GM18873 (cell line): ENCODE measurements at regions not wholly inside any gene's neighbourhood (a gene's known extent, or its start where the extent isn't known, plus 50 kb on each side); places are given as distances from the start of the nearest gene placed in this dataset.

Source experiments
- ATAC-seq: cut with Tn5 transposase; IDR thresholded peaks from one replicate; pipeline ENCODE4 v1.9.1; 2021; ENCODE audit warnings: mild to moderate bottlenecking, moderate library complexity, moderate number of reproducible peaks; ENCODE audit not compliant: unreplicated experiment, low FRiP score

DNA sequence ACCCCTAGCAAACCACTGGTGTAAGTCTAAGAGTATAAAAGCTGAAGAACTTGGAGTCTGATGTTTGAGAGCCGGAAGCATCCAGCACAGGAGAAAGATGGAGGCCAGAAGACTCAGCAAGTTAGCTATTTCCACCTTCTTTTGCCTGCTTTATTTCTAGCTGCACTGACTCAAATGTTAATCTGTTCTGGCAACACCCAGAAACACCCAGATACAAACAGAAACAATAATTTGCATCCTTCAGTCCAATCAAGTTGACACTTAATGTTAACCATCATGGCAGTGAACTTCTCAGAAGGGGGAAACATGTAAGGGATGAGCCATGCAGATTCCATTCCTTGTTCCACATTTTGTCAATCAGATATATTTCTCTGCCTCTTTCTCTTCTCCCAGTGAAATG, 101.8 kb upstream of the FERD3L start:
- no peak for ATAC-seq

DNA sequence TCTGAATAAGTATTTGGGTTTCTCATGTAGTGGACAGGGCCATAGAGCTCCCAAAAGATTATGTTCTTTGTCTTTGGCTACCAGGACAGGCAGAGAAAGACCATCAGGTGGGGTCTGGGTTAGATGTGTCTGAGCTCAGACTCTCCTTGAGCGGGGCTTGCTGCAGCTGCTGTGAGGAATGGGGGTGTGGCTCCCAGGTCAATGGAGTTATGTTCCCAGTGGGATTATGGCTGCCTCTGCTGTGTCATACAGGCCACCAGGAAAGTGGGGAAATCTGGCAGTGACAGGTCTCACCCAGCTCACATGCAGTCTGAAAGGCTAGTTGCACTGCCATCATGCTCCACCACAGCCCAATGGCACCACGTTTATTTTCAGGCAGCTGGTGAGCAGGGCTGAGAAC, 97.0 kb upstream of the FERD3L start:
- no peak for ATAC-seq

DNA sequence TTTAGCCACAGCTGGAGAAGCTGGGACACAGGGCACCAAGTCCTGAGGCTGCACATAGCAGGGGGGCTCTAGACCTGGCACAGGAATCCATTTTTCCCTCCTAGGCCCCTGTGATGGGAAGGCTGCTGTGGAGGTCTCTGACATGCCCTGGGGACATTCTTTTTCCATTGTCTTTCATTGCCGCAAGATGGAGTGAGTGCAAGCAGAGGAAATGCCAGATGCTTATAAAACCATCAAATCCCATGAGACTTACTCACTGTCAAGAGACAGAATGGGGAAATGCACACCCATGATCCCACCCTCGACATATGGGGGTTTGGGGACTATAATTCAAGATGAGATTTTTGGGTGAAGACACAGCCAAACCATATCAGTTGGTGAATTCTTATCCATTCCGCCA, 94.7 kb upstream of the FERD3L start:
- ATAC-seq: no peak

DNA sequence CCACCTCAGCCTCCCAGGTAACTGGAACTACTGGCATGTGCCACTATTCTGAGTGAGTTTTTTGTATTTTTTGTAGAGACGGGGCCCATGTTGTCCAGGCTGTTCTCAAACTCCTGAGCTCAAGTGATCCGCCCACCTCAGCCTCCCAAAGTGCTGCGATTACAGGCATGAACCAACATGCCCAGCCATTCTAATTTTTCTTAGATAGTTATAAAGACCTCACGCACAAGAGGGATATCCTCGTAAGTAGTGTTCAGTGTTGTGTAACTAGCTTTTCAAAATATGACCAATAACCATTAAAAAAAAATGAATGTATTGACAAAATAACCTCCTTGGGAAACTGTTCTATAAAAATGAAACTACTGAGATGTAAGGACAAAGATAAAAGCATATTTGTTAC, 90.5 kb upstream of the FERD3L start:
- ATAC-seq: no peak

DNA sequence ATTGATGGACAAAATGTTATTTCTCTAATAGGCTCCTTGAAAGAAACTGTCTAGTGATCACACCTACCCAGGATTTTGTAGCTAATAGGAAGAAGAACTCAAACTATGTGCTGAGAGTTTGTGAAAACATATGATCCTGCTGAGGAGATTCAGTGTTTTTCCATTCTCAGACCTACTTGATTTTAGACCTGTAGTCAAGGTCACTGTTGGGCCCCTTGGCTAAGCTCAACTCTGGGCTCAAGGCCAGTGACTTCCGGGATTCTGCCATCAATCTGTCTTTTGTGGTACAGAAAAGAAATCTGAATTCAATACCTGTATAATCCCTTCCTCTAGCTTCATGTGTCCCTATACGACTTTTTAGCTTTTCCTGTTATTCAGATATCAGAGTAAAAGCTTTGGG, 79.7 kb upstream of the FERD3L start:
- ATAC-seq: no peak

DNA sequence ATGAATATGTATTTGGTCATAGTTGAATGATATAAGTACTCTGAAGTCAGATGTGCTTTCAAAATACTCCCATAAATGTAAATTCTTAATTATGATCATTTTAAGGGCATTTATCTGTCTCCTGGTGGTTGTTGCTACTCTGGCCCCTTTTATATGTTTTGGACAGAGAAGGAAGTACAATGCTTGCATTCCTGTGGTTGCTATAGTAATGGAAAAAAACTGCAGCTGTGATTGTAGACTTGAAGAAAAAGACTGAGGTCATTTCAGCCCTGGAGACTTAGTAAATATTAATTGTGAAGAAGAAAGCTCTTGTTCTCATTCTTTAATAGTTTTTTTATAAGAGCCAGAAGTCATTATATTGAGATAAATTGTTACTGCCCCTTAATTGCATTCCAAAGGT, 70.2 kb upstream of the FERD3L start:
- no peak for ATAC-seq

DNA sequence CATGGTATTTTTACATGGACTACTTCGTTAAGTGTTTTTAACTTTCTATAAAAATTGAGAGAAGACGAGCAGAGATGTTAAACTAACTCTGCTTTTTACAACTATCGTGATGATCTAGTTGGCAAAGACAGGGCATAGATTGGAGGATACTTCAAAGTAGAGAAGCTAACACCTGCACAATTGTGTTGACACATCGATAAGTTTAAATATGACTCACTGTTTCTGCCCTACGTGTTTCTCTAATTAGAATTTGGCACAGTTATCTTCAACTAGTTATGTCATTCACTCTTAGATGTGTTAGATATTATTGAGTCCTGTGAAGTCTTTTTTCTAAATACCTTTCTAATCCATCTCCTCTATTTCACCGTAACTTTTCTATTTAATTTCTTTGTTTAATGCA, 68.5 kb upstream of the FERD3L start:
- ATAC-seq: no peak

DNA sequence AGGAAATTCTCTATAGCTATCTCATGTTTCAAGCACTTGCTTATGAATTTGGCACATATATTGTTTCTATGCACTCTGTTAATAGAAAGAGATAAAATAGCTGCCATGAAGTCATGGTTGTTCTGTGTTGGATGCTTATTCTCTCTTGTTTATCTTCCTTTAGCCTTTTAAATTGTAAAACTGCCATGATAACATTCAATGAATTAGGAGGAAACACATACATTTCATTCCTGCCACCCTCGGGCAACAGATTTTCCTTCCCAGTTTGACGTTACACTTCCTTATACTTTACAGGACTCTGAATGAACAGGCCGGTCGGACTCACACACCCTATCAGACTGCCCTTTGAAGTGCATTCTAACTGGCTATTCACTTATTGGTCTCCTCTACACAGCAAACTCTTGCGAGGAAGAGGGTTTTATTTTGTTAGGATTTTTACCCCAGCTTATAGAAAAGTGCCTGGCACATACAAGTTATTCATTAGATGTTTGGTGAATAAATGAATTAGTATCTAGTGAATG, 65.7 kb upstream of the FERD3L start:
- ATAC-seq: no peak

DNA sequence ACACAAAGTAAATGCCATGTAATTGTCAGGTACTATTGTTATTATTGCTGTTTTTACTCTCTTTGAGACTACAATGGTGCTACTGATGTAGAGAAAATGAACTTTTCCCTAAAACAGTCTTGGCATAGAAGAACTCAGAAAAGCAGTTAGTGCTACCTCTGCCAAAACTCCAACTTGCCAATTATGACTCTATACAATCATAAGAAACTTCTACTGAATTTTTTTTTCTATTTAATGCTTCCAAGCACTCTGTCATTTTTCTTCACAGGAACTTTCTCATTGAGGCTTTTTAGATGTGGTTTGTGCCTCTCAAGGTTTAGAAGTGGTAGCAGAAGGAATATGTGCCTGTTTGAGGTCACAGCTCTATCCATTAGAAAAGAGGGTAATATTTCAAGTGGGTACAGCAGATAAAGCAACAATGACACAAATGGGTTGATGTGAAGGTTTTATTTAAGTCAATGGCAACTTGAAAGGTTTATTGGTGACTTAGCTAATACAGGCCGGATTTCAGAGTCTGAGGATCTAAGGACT, 64.0 kb upstream of the FERD3L start:
- no peak for ATAC-seq

DNA sequence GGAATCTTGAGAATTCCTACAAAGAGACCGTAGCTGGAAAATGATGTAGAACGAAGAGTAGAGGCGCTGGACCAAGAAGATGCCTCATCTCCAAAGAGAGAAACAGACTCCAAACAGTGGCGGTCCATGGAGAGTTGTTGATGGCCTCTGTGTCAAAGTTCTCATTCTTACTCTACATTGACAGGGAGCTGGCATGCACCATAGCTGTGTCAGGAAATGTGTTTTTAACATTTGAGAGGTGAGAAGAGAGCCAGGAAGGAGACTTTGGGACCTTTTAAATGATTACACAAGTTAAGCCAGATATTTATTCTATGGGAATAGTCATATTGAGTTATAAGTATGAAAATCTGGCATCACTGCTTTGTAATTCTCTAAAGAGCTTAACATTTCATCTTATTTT, 61.5 kb upstream of the FERD3L start:
- no peak for ATAC-seq

DNA sequence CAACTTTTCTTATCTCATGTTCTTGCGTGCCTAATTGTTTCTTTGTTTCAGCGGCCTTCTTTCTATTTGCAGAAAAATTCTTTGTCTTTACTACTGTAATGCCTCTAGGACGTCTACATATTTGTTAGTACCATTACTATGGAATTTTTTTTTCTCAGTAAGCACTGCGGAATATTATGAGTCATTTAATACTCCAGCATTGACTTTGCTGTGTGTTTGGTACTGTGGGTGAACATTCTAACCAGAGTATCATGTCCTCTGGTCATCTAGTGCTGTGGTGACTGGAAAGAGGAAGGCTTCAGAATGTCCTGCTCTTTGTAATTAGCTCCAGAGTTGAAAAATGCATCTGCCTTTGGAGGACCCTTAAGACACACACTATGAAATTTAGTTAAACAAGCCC, 58.5 kb upstream of the FERD3L start:
- no peak for ATAC-seq

DNA sequence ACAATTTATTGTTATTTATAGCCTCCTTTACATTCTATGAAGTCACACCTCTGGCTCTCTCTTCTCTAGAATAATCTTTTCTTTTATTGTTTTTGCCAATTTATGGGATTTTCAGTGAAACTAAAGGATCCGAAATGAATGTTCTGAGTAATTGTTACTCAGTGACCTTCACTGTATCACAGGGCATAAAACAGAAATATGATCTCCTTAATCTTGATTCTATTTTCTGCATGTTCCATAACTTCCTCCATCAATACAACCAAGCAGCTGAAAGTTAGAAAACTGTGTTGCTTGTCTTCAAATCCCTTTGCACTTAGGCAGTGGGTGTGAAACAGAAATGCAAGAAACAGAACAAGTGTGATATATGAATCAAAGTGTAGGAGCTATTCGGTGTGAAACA, 57.4 kb upstream of the FERD3L start:
- no peak for ATAC-seq
